IPS-18a (cell line): ENCODE measurements at regions not wholly inside any gene's neighbourhood (a gene's known extent, or its start where the extent isn't known, plus 50 kb on each side); places are given as distances from the start of the nearest gene placed in this dataset.

ENCODE experiments used
- H3K27ac ChIP-seq: one replicate; pipeline ENCODE4 v1.5.1; 2013; ENCODE audit warnings: low read length
- H3K27me3 ChIP-seq: one replicate; pipeline ENCODE4 v1.6.1; 2013; ENCODE audit warnings: mild to moderate bottlenecking, low read length; ENCODE audit not compliant: control insufficient read depth, insufficient read depth
- H3K36me3 ChIP-seq: one replicate; pipeline ENCODE4 v1.6.1; 2013; ENCODE audit warnings: low read depth, low read length; ENCODE audit not compliant: control insufficient read depth
- H3K4me1 ChIP-seq: one replicate; pipeline ENCODE4 v1.6.1; 2013; ENCODE audit warnings: low read depth, low read length; ENCODE audit not compliant: control insufficient read depth
- H3K4me3 ChIP-seq: one replicate; pipeline ENCODE4 v1.5.1; 2013; ENCODE audit warnings: low read length
- H3K9ac ChIP-seq: one replicate; pipeline ENCODE4 v1.6.1; 2013; ENCODE audit warnings: mild to moderate bottlenecking, low read length, moderate library complexity
- H3K9me3 ChIP-seq: one replicate; pipeline ENCODE4 v1.6.1; 2013; ENCODE audit warnings: low read depth, low read length; ENCODE audit not compliant: control insufficient read depth

GRCh38 chr12:59166457-59166856 lies 246.2 kb upstream of the LRIG3 start:
- Histone ChIP-seq H3K9me3 (no peaks in the 10 kb centered on the region), H3K36me3 (no peaks in the 10 kb centered on the region), H3K4me1 (no peaks in the 10 kb centered on the region), H3K4me3 (no peak overlapping the region), H3K27ac (no peak overlapping the region), H3K27me3 (no peaks in the 10 kb centered on the region), H3K9ac (no peak overlapping the region)

GRCh38 chr12:59164991-59165718 lies 244.9 kb upstream of the LRIG3 start:
- no peaks in the 10 kb centered on the region for H3K27me3 ChIP-seq
- H3K4me3 ChIP-seq, result no peak overlapping the region
- no peaks in the 10 kb centered on the region for H3K4me1 ChIP-seq
- no peak overlapping the region for H3K27ac ChIP-seq
- H3K9me3 ChIP-seq, result no peaks in the 10 kb centered on the region
- no peaks in the 10 kb centered on the region for H3K36me3 ChIP-seq
- no peak overlapping the region for H3K9ac ChIP-seq

GRCh38 chr12:59164226-59164625 lies 243.9 kb upstream of the LRIG3 start:
- no peak overlapping the region for H3K27ac ChIP-seq
- H3K27me3 ChIP-seq, result no peaks in the 10 kb centered on the region
- no peaks in the 10 kb centered on the region for H3K36me3 ChIP-seq
- no peaks in the 10 kb centered on the region for H3K9me3 ChIP-seq
- no peaks in the 10 kb centered on the region for H3K4me1 ChIP-seq
- H3K4me3 ChIP-seq, result no peak overlapping the region
- no peak overlapping the region for H3K9ac ChIP-seq

GRCh38 chr12:59158681-59159080 lies 238.4 kb upstream of the LRIG3 start:
- Histone ChIP-seq H3K4me3 (no peak overlapping the region), H3K9me3 (no peaks in the 10 kb centered on the region), H3K36me3 (no peaks in the 10 kb centered on the region), H3K27me3 (no peaks in the 10 kb centered on the region), H3K9ac (no peak overlapping the region), H3K27ac (no peak overlapping the region), H3K4me1 (no peaks in the 10 kb centered on the region)

- H3K27ac ChIP-seq, result no peak overlapping the region
- H3K9ac ChIP-seq, result no peak overlapping the region
- H3K4me3 ChIP-seq, result no peak overlapping the region
- H3K36me3 ChIP-seq, result no peaks in the 10 kb centered on the region
- H3K4me1 ChIP-seq, result no peaks in the 10 kb centered on the region
- H3K9me3 ChIP-seq, result no peaks in the 10 kb centered on the region
- H3K27me3 ChIP-seq, result no peaks in the 10 kb centered on the region
Measured at GRCh38 chr12:59158066-59158465, 237.8 kb upstream of the LRIG3 start.

- no peak overlapping the region for H3K4me3 ChIP-seq
- H3K9ac ChIP-seq, result no peak overlapping the region
- H3K4me1 ChIP-seq, result no peaks in the 10 kb centered on the region
- H3K27ac ChIP-seq, result no peak overlapping the region
- H3K9me3 ChIP-seq, result no peaks in the 10 kb centered on the region
- no peaks in the 10 kb centered on the region for H3K36me3 ChIP-seq
- no peaks in the 10 kb centered on the region for H3K27me3 ChIP-seq
Measured at GRCh38 chr12:59155448-59155847, 235.1 kb upstream of the LRIG3 start.

GRCh38 chr12:59151243-59151642 lies 230.9 kb upstream of the LRIG3 start:
- Histone ChIP-seq H3K36me3 (no peaks in the 10 kb centered on the region), H3K9ac (no peak overlapping the region), H3K4me3 (no peak overlapping the region), H3K27ac (no peak overlapping the region), H3K4me1 (no peaks in the 10 kb centered on the region), H3K27me3 (no peaks in the 10 kb centered on the region), H3K9me3 (no peaks in the 10 kb centered on the region)

GRCh38 chr12:59149995-59150642 lies 229.8 kb upstream of the LRIG3 start:
- Histone ChIP-seq H3K27me3 (no peaks in the 10 kb centered on the region), H3K4me3 (no peak overlapping the region), H3K36me3 (no peaks in the 10 kb centered on the region), H3K27ac (no peak overlapping the region), H3K9me3 (no peaks in the 10 kb centered on the region), H3K4me1 (no peaks in the 10 kb centered on the region), H3K9ac (no peak overlapping the region)

GRCh38 chr12:59147791-59148190 lies 227.5 kb upstream of the LRIG3 start:
- Histone ChIP-seq H3K9ac (no peak overlapping the region), H3K27me3 (no peaks in the 10 kb centered on the region), H3K4me3 (no peak overlapping the region), H3K36me3 (no peaks in the 10 kb centered on the region), H3K9me3 (no peaks in the 10 kb centered on the region), H3K4me1 (no peaks in the 10 kb centered on the region), H3K27ac (no peak overlapping the region)

- H3K27ac ChIP-seq, result no peak overlapping the region
- no peak overlapping the region for H3K9ac ChIP-seq
- H3K4me3 ChIP-seq, result no peak overlapping the region
- no peaks in the 10 kb centered on the region for H3K9me3 ChIP-seq
- no peaks in the 10 kb centered on the region for H3K27me3 ChIP-seq
- H3K36me3 ChIP-seq, result no peaks in the 10 kb centered on the region
- no peaks in the 10 kb centered on the region for H3K4me1 ChIP-seq
Measured at GRCh38 chr12:59142183-59142790, 222.0 kb upstream of the LRIG3 start.

GRCh38 chr12:59134750-59135149 lies 214.4 kb upstream of the LRIG3 start:
- H3K4me3 ChIP-seq, result no peak overlapping the region
- no peaks in the 10 kb centered on the region for H3K36me3 ChIP-seq
- H3K27ac ChIP-seq, result no peak overlapping the region
- H3K9me3 ChIP-seq, result no peaks in the 10 kb centered on the region
- H3K4me1 ChIP-seq, result peaks cover 12% of the 10 kb centered on the region
- no peaks in the 10 kb centered on the region for H3K27me3 ChIP-seq
- H3K9ac ChIP-seq, result no peak overlapping the region

GRCh38 chr12:59131462-59131861 lies 211.2 kb upstream of the LRIG3 start:
- Histone ChIP-seq H3K36me3 (no peaks in the 10 kb centered on the region), H3K27ac (peak overlapping the region; percentile 14), H3K4me3 (no peak overlapping the region), H3K27me3 (no peaks in the 10 kb centered on the region), H3K4me1 (peaks cover 12% of the 10 kb centered on the region), H3K9me3 (no peaks in the 10 kb centered on the region), H3K9ac (no peak overlapping the region)
